GM10266 (cell line): ENCODE measurements at regions not wholly inside any gene's neighbourhood (a gene's known extent, or its start where the extent isn't known, plus 50 kb on each side); places are given as distances from the start of the nearest gene placed in this dataset.

Source experiments
- DNase-seq: peaks from one replicate; pipeline ENCODE4 v3.0.0; 2012; ENCODE audit errors: extremely low spot score
- TF ChIP-seq, protein P1 (sequence below): IDR thresholded peaks from 2 replicates; pipeline ENCODE4 v1.5.1; 2012; ENCODE audit warnings: mild to moderate bottlenecking, low read depth; ENCODE audit not compliant: control insufficient read depth, insufficient read depth; ENCODE audit errors: missing control alignments

DNA sequence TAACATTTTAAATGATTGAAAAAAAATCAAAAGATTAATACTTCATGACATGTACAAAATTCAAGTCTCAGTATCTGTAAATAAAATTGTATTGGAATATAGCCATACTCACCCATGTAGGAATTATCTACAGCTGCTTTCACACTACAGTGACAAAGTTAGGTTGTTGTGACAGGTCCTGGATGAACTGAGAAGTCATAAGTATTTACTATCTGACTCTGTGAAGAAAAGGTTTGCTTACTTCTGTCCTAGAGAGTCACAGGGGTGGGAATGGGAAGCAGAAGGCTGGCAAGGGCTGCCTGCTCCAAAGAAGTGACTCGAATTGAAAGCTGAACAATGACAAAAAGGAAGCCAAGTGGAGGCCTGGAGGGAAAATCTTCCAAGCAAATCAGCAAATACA, 155.2 kb downstream of the SLC30A10 start:
- DNase-seq, result no peak
- TF ChIP-seq, protein P1, sequence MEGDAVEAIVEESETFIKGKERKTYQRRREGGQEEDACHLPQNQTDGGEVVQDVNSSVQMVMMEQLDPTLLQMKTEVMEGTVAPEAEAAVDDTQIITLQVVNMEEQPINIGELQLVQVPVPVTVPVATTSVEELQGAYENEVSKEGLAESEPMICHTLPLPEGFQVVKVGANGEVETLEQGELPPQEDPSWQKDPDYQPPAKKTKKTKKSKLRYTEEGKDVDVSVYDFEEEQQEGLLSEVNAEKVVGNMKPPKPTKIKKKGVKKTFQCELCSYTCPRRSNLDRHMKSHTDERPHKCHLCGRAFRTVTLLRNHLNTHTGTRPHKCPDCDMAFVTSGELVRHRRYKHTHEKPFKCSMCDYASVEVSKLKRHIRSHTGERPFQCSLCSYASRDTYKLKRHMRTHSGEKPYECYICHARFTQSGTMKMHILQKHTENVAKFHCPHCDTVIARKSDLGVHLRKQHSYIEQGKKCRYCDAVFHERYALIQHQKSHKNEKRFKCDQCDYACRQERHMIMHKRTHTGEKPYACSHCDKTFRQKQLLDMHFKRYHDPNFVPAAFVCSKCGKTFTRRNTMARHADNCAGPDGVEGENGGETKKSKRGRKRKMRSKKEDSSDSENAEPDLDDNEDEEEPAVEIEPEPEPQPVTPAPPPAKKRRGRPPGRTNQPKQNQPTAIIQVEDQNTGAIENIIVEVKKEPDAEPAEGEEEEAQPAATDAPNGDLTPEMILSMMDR, result no peak

DNA sequence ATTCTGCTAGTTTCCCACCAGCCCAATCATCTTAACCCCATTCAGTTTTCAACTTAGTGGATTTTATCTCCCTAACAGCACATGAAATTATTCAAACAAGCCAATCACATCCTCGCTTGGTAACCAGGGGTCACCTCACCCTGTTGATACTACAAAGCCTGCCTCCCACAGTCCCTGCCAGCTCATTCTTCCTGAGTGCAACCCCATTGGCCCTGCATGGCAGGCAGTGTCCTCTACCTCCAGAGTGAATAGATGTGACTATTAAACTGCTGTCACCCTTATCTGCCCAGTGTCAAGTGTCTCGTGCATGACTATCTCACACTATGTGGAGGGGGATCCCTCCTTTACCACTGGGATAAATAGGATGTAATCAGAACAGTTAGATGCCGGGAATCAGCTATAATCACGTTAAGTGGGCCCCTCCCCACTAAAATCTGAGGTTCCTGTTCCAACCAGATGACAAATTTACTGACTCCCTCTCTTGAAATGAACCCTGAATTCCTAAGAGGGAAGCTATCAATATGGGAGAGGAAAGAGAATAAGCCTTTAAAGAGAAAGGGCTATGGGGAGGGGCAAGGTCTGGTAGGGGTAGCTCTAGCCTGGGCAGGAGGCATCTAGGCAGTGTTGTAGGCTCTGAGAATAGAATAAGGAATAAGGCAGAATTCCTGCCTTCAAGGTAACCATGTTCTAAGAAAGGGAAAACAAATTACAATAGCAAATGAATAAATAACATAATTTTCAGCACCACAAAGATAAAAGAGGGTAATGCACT, 155.9 kb downstream of the SLC30A10 start:
- TF ChIP-seq, protein P1, result no peak
- DNase-seq, result no peak

DNA sequence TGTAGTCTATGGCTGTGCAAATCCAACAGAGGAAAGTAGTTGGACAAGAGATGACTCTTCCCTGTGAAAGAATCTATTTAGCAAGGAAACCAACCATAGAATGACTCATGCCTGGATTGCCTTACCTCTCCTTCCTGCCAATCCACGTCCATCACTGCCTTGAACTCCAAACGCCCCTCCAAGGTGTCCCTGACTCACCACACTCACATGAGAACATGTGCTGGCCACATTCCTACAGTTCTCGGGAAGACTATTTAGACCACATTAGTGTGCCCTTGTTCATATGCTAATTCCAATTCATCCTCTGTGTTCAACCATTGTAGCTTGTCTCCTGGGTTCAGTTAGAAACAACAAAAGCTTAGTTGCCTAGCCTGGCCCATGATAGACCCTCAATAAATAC, 157.3 kb downstream of the SLC30A10 start:
- TF ChIP-seq, protein P1, result no peak
- DNase-seq, result no peak

DNA sequence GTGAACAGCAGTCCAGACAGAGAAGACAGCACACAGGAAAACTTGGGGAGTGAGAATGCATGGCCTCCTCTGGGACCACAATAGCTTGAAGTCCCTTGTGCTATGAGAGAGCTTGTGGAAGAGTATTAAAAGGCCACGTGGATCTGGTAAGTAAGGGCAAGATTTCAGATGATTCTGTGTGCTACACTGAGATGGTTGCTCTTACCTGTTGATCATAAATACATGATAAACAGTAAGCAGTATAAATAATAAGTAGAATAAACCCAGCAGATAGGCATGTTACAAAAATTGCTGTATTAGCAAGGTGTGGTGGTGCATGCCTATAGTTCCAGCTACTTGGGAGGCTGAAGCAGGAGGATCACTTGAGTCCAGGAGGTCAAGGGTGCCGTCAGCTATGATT, 150.4 kb upstream of the ZC3H11B start:
- TF ChIP-seq, protein P1, result no peak
- no peak for DNase-seq

DNA sequence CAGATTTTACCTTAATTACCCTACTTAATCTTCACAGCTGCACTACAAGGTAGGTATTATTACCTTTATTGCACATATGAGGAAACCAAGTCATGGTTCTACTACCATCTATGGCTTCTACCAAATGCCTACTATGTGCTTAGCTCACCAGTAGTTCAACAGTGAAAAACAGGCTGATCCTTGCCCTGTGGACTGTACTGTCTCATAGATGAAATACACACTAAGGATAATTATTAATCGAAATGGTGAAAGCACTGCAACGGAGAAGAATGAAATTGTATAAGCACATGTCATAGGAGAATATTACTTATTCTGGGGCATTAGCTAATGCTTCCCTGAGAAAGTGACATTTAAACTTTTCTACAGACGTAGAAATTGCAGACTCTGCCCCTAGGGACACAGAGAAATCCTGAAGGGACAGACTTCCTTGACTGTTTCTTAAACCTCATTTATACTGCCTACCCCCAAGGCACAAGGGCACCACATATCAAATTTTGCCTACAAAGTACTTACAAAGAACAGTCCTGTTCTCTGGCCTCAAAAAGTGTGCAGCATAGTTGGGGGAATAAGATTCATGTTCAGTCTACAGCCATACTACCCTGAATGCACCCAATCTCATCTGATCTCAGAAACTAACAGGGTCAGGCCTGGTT, 148.4 kb upstream of the ZC3H11B start:
- DNase-seq, result no peak
- TF ChIP-seq, protein P1, result no peak

DNA sequence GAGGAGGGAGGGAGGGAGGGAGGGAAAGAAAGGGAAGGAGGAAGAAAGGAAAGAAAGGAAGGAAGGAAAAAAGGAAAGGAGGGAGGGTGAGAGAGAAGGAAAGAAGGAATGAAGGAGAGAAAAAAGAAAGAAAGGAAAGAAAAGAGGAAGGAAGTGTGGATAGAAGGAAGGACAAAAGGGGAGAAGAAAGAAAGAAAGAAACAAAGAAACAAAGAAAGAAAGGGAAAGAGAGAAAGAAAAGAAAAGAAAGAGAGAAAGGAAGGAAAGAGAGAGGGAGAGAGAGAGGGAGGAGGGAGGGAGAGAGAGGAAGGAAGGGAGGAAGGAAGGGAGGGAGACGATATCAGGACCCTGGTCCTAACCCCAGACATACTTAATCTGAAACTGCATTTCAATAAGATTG, 146.2 kb upstream of the ZC3H11B start:
- no peak for DNase-seq
- TF ChIP-seq, protein P1, result no peak

DNA sequence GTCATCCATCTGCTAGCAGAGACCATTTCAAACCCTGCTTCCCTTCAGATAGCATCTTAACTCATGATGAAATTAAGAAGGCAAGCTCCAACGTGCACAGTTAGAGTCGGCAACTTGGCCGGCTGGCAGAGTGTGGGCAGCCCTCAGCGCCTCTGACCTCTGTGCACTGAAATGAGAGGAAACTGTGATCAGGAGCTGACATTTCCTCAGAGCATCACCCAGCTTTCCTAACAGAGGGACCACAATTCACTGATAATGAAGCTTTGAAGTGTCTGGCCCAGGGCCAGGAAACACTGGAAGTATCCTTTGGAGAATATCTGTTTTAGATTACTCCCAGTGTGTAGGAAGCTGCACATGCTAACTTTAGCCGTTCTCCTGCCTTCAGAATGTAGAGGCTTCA, 145.0 kb upstream of the ZC3H11B start:
- TF ChIP-seq, protein P1, result no peak

More for the DNA sequence above, 145.0 kb upstream of the ZC3H11B start:
- no peak for DNase-seq
